H1 (cell line): ENCODE measurements at regions not wholly inside any gene's neighbourhood (a gene's known extent, or its start where the extent isn't known, plus 50 kb on each side); places are given as distances from the start of the nearest gene placed in this dataset.

ENCODE experiments used
- CTCF ChIA-PET: fragments of 300-600 bp; sonication (Branson Sonifier 250); formaldehyde crosslinking; loops from one replicate; lab custom pipeline; 2021; ENCODE audit not compliant: partially characterized antibody; lab: Charles Lee
- POLR2A ChIA-PET: fragments of 300-600 bp; sonication (Branson Sonifier 250); formaldehyde crosslinking; loops from one replicate; lab custom pipeline; 2021; ENCODE audit warnings: inconsistent platforms; ENCODE audit not compliant: partially characterized antibody; lab: Charles Lee
- DNase-seq, 2 experiments: peaks; one replicate each; pipeline versions ENCODE4 v3.0.0 to v3.0.0-alpha.2; 2010 to 2022; ENCODE audit warnings: low spot score in 2 of 2, low read depth in 1 of 2, mixed read lengths in 1 of 2
- FAIRE-seq: peaks from 2 replicates; lab custom pipeline; 2011; peaks lifted over from hg19 to GRCh38; lab: Jason Lieb, UNC
- H2AFZ ChIP-seq: 2 replicates; pipeline ENCODE4 v1.8.1; 2012; ENCODE audit warnings: low read length, inconsistent platforms
- H2AK5ac ChIP-seq: 2 replicates; pipeline ENCODE4 v1.6.1; 2013; ENCODE audit warnings: low read depth, low read length
- H2BK120ac ChIP-seq: replicated peaks from 2 replicates; pipeline ENCODE3; 2013; ENCODE audit warnings: low read depth, low read length, inconsistent platforms
- H2BK12ac ChIP-seq: 2 replicates; pipeline ENCODE4 v1.6.1; 2013; ENCODE audit warnings: low read depth, low read length
- H2BK15ac ChIP-seq: 2 replicates; pipeline ENCODE4 v1.6.1; 2013; ENCODE audit warnings: low read length
- H2BK20ac ChIP-seq: 2 replicates; pipeline ENCODE4 v1.6.1; 2013; ENCODE audit warnings: low read length
- H2BK5ac ChIP-seq: 2 replicates; pipeline ENCODE4 v1.6.1; 2013; ENCODE audit warnings: low read depth, low read length
- H3K14ac ChIP-seq: 2 replicates; pipeline ENCODE4 v1.6.1; 2013; ENCODE audit warnings: inconsistent platforms; ENCODE audit not compliant: insufficient read length
- H3K18ac ChIP-seq: 2 replicates; pipeline ENCODE4 v1.6.1; 2013; ENCODE audit warnings: low read length; ENCODE audit errors: extremely low read depth
- H3K23ac ChIP-seq: 2 replicates; pipeline ENCODE4 v1.6.1; 2013; ENCODE audit warnings: inconsistent platforms; ENCODE audit not compliant: insufficient read length
- H3K23me2 ChIP-seq: 2 replicates; pipeline ENCODE4 v1.6.1; 2013; ENCODE audit warnings: low read depth, low read length
- H3K27ac ChIP-seq: 2 replicates; pipeline ENCODE4 v1.6.1; 2011; ENCODE audit warnings: low read depth, low read length, inconsistent platforms
- H3K27me3 ChIP-seq, 4 experiments: replicated peaks in 1 of 4; 1 replicate in 1 of 4; 2 replicates in 3 of 4; pipeline versions ENCODE4 v1.6.1 to v1.8.1; 2011 to 2013; ENCODE audit warnings: low read length in 3 of 4, mild to moderate bottlenecking in 3 of 4, inconsistent platforms in 2 of 4, mixed read lengths in 2 of 4, moderate library complexity in 1 of 4; ENCODE audit not compliant: control insufficient read depth in 3 of 4, insufficient read depth in 3 of 4; ENCODE audit errors: extremely low read depth in 1 of 4
- H3K36me3 ChIP-seq, 4 experiments: 2 replicates each; pipeline versions ENCODE4 v1.6.1 to v1.8.1; 2011 to 2013; ENCODE audit warnings: mild to moderate bottlenecking in 4 of 4, low read length in 3 of 4, moderate library complexity in 2 of 4, control low read depth in 1 of 4, inconsistent platforms in 1 of 4; ENCODE audit not compliant: insufficient read depth in 4 of 4, control insufficient read depth in 2 of 4
- H3K4ac ChIP-seq: replicated peaks from 2 replicates; pipeline ENCODE3; 2013; ENCODE audit warnings: low read length, low read depth, mixed read lengths, inconsistent platforms; ENCODE audit not compliant: insufficient read length
- H3K4me1 ChIP-seq, 4 experiments: replicated peaks in 1 of 4; 1 replicate in 1 of 4; 2 replicates in 3 of 4; pipeline versions ENCODE4 v1.6.1 to v1.8.1; 2011 to 2013; ENCODE audit warnings: low read length in 3 of 4, inconsistent platforms in 2 of 4, mixed read lengths in 1 of 4; ENCODE audit not compliant: insufficient read depth in 4 of 4, control insufficient read depth in 3 of 4
- H3K4me2 ChIP-seq, 2 experiments: 2 replicates each; pipeline versions ENCODE4 v1.6.1 to v1.8.1; 2011 to 2013; ENCODE audit warnings: low read depth in 2 of 2, low read length in 2 of 2, control low read depth in 1 of 2, inconsistent platforms in 1 of 2, mild to moderate bottlenecking in 1 of 2; ENCODE audit not compliant: insufficient read depth in 1 of 2
- H3K4me3 ChIP-seq, 4 experiments: fragments of 200-600, 300-600 bp in 1 of 4; sonication (generic), shearing (Covaris generic), sonication (Bioruptor Twin) in 1 of 4; 2 replicates each; pipeline versions ENCODE4 v1.5.1 to v1.8.1; 2011 to 2016; ENCODE audit warnings: low read length in 4 of 4, low read depth in 3 of 4, control low read depth in 2 of 4, inconsistent platforms in 2 of 4, mild to moderate bottlenecking in 2 of 4, mixed read lengths in 1 of 4, moderate library complexity in 1 of 4; ENCODE audit not compliant: insufficient read depth in 2 of 4; ENCODE audit errors: extremely low read depth in 1 of 4
- H3K56ac ChIP-seq: replicated peaks from 2 replicates; pipeline ENCODE3; 2013; ENCODE audit warnings: low read depth, mild to moderate bottlenecking, mixed read lengths, low read length, inconsistent platforms; ENCODE audit not compliant: insufficient read length
- H3K79me1 ChIP-seq: 2 replicates; pipeline ENCODE4 v1.6.1; 2013; ENCODE audit warnings: low read depth, low read length, control low read depth
- H3K79me2 ChIP-seq, 2 experiments: 2 replicates each; pipeline versions ENCODE4 v1.6.1 to v1.8.1; 2012 to 2013; ENCODE audit warnings: low read length in 2 of 2, mild to moderate bottlenecking in 2 of 2, inconsistent platforms in 1 of 2; ENCODE audit not compliant: insufficient read depth in 2 of 2, control insufficient read depth in 1 of 2
- H3K9ac ChIP-seq, 4 experiments: replicated peaks in 1 of 4; 1 replicate in 1 of 4; 2 replicates in 3 of 4; pipeline versions ENCODE4 v1.6.1 to v1.8.1; 2011 to 2013; ENCODE audit warnings: low read depth in 3 of 4, low read length in 3 of 4, control low read depth in 2 of 4, mild to moderate bottlenecking in 2 of 4, moderate library complexity in 2 of 4, inconsistent platforms in 1 of 4; ENCODE audit errors: extremely low read depth in 1 of 4
- H3K9me3 ChIP-seq, 2 experiments: 2 replicates each; pipeline versions ENCODE4 v1.6.1 to v1.8.1; 2012 to 2013; ENCODE audit warnings: mild to moderate bottlenecking in 2 of 2, moderate library complexity in 2 of 2, control low read depth in 1 of 2, inconsistent platforms in 1 of 2, low read depth in 1 of 2, low read length in 1 of 2, mixed read lengths in 1 of 2; ENCODE audit not compliant: insufficient read depth in 2 of 2
- H4K20me1 ChIP-seq, 2 experiments: replicated peaks in 1 of 2; 2 replicates each; pipeline versions ENCODE3 to v1.8.1; 2011 to 2013; ENCODE audit warnings: inconsistent platforms in 2 of 2, low read length in 2 of 2, mild to moderate bottlenecking in 1 of 2; ENCODE audit not compliant: insufficient read depth in 2 of 2, control insufficient read depth in 1 of 2
- H4K5ac ChIP-seq: 2 replicates; pipeline ENCODE4 v1.6.1; 2013; ENCODE audit warnings: low read length, low read depth, mixed read lengths, inconsistent platforms; ENCODE audit not compliant: insufficient read length
- H4K8ac ChIP-seq: 2 replicates; pipeline ENCODE4 v1.8.0; 2013; ENCODE audit warnings: mild to moderate bottlenecking, moderate library complexity, low read length, inconsistent platforms; ENCODE audit not compliant: insufficient read depth; ENCODE audit errors: extremely low read depth
- H4K91ac ChIP-seq: replicated peaks from 2 replicates; pipeline ENCODE3; 2013; ENCODE audit warnings: low read length, mixed read lengths, inconsistent platforms; ENCODE audit not compliant: insufficient read length
- JUND ChIP-seq: IDR thresholded peaks from 2 replicates; pipeline ENCODE4 v1.6.1; 2011; ENCODE audit warnings: mild to moderate bottlenecking, improper control_type of control experiment, low read length
- SIN3A ChIP-seq, 2 experiments: IDR thresholded peaks in 1 of 2; conservative IDR thresholded peaks in 1 of 2; 2 replicates each; pipeline ENCODE4 v1.6.1; 2011 to 2012; ENCODE audit warnings: low read length in 2 of 2, improper control_type of control experiment in 1 of 2, low read depth in 1 of 2, mild to moderate bottlenecking in 1 of 2
- WGBS, 2 experiments: shearing (Covaris generic) in 1 of 2; methylation state at CpG; one replicate each; pipeline versions ENCODE4 v1.1.6 to v1.1.7; 2013 to 2015; ENCODE audit warnings: low lambda C conversion rate in 2 of 2, mixed read lengths in 2 of 2, inconsistent platforms in 1 of 2, low coverage in 1 of 2, missing lambda C conversion rate in 1 of 2; ENCODE audit not compliant: insufficient replicate concordance in 2 of 2, insufficient coverage in 1 of 2, insufficient read length in 1 of 2; ENCODE audit errors: extremely low coverage in 1 of 2, missing lambda C conversion rate in 1 of 2; 5-methylcytosine and 5-hydroxymethylcytosine counted together

DNA sequence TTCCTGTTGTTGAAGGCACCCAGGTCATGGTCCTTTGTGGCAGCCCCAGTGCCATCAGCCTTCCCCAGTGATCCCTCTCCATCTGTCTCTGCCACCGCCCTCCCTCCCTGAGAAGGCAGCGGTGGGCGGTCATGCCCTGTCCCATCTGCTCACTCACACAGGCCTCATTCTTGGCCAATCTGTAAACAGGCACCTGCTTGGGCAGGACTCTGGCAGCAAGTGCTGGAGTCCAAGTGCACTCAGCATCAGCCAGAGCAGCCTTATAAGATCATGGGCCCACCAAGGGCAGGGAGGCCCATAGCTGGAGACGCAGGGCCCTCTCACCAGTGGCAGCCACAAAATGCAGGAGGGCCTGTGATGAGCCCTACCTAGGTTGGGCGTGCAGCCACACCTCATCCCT is 140.9 kb downstream of the TWIST2 start:
- DNase-seq, result no peak
- no peak overlapping the region for H2BK12ac ChIP-seq
- FAIRE-seq, result no peak
- H3K9me3 ChIP-seq, result peaks cover under 1 to 1% of the 10 kb centered on the region in 2 experiments; a peak in 1 of 4 replicates
- no peak overlapping the region for H3K18ac ChIP-seq
- H3K27me3 ChIP-seq, result no peaks in the 10 kb centered on the region; a peak in 1 of 7 replicates
- WGBS, 2 experiments, result 91% methylated on average over 5 of the region's 5 CpGs; no CpG with 5 or more reads in 1 of the 2 experiments
- no peaks in the 10 kb centered on the region for H3K79me1 ChIP-seq
- H2AK5ac ChIP-seq, result no peak overlapping the region
- no peak overlapping the region for H3K23ac ChIP-seq
- no peak overlapping the region for H4K8ac ChIP-seq
- no peak overlapping the region for H3K4me2 ChIP-seq
- POLR2A ChIA-PET, result no interaction called here
- no peak for TF ChIP-seq JUND
- no peak for TF ChIP-seq SIN3A (conservative IDR thresholded peaks at IDR 0.05 in 1 of 2, IDR thresholded peaks at IDR 0.05 in 1 of 2; ENCODE audit: low read depth in 1 of 2, low read length in 2 of 2)
- H3K14ac ChIP-seq, result no peak overlapping the region
- no peak overlapping the region for H3K56ac ChIP-seq
- no peaks in the 10 kb centered on the region for H3K23me2 ChIP-seq
- H2AFZ ChIP-seq, result no peak overlapping the region
- H2BK5ac ChIP-seq, result no peak overlapping the region
- no peak overlapping the region for H3K4ac ChIP-seq
- H4K20me1 ChIP-seq, result no peaks in the 10 kb centered on the region
- no peak overlapping the region for H3K27ac ChIP-seq
- H2BK15ac ChIP-seq, result no peak overlapping the region
- no peak overlapping the region for H3K4me3 ChIP-seq
- no peaks in the 10 kb centered on the region for H3K36me3 ChIP-seq
- peaks cover 0 to 8% (median 2%) of the 10 kb centered on the region in 4 experiments; a peak in 4 of 7 replicates for H3K4me1 ChIP-seq
- CTCF ChIA-PET, result interaction anchor here (0.6 kb wide), 1 partner anchor 49 kb away, joined by 4 read pairs; no protein-coding TSS in a partner anchor
- H2BK120ac ChIP-seq, result no peak overlapping the region
- no peaks in the 10 kb centered on the region for H3K79me2 ChIP-seq
- H3K9ac ChIP-seq, result no peak overlapping the region
- H2BK20ac ChIP-seq, result no peak overlapping the region
- no peak overlapping the region for H4K5ac ChIP-seq
- H4K91ac ChIP-seq, result no peak overlapping the region
